ENCODE measurements at regions not wholly inside any gene's neighbourhood (a gene's known extent, or its start where the extent isn't known, plus 50 kb on each side); places are given as distances from the start of the nearest gene placed in this dataset.

GRCh38 chr22:49088801-49089791 lies 738.6 kb downstream of the BRD1 start:
- TF ChIP-seq GATA3 (IDR thresholded peaks at IDR 0.05; ENCODE audit: low read depth, low read length) (no peak), GATA2 (IDR thresholded peaks at IDR 0.05; ENCODE audit: low read depth, low read length) (no peak)
